GM12874 (cell line): ENCODE measurements at regions not wholly inside any gene's neighbourhood (a gene's known extent, or its start where the extent isn't known, plus 50 kb on each side); places are given as distances from the start of the nearest gene placed in this dataset.

Experiments used
- CTCF ChIP-seq: IDR thresholded peaks from 2 replicates; pipeline ENCODE4 v1.5.1; 2011; ENCODE audit warnings: low read depth, mild to moderate bottlenecking, control low read depth, low read length, moderate library complexity; ENCODE audit not compliant: insufficient read depth

- TF ChIP-seq CTCF, result no peak
Measured at GRCh38 chr5:171523781-171524180, 104.3 kb downstream of the FGF18 start.

- no peak for TF ChIP-seq CTCF
Measured at GRCh38 chr5:171524466-171524865, 105.0 kb downstream of the FGF18 start.

GRCh38 chr5:171525085-171525484 lies 105.6 kb downstream of the FGF18 start:
- TF ChIP-seq CTCF, result no peak

- no peak for TF ChIP-seq CTCF
Measured at GRCh38 chr5:171528036-171528435, 108.6 kb downstream of the FGF18 start.

GRCh38 chr5:171528865-171529614 lies 109.6 kb downstream of the FGF18 start:
- TF ChIP-seq CTCF, result no peak

GRCh38 chr5:171531638-171532037 lies 112.2 kb downstream of the FGF18 start:
- TF ChIP-seq CTCF, result no peak

- no peak for TF ChIP-seq CTCF
Measured at GRCh38 chr5:171533153-171533552, 113.7 kb downstream of the FGF18 start.
